Glutamatergic neuron (in vitro differentiated cells): ENCODE measurements at regions not wholly inside any gene's neighbourhood (a gene's known extent, or its start where the extent isn't known, plus 50 kb on each side); places are given as distances from the start of the nearest gene placed in this dataset.

Experiments used
- DNase-seq: peaks from one replicate; pipeline ENCODE4 v3.0.0; 2022
- H3K27ac Mint-ChIP-seq: one replicate; pipeline ENCODE4 v1.8.0; 2020; ENCODE audit warnings: mild to moderate bottlenecking, mixed read lengths, inconsistent platforms; ENCODE audit not compliant: unreplicated experiment
- H3K27me3 Mint-ChIP-seq: one replicate; pipeline ENCODE4 v1.8.0; 2020; ENCODE audit warnings: mild to moderate bottlenecking, moderate library complexity, mixed read lengths, inconsistent platforms; ENCODE audit not compliant: unreplicated experiment
- H3K36me3 Mint-ChIP-seq: one replicate; pipeline ENCODE4 v1.8.0; 2020; ENCODE audit warnings: mild to moderate bottlenecking, mixed read lengths, inconsistent platforms; ENCODE audit not compliant: unreplicated experiment
- H3K4me1 Mint-ChIP-seq: one replicate; pipeline ENCODE4 v1.8.0; 2020; ENCODE audit warnings: mild to moderate bottlenecking, low read depth, mixed read lengths, inconsistent platforms; ENCODE audit not compliant: unreplicated experiment
- H3K4me3 Mint-ChIP-seq: one replicate; pipeline ENCODE4 v1.8.0; 2020; ENCODE audit warnings: mild to moderate bottlenecking, mixed read lengths, inconsistent platforms; ENCODE audit not compliant: unreplicated experiment
- H3K9me3 Mint-ChIP-seq: one replicate; pipeline ENCODE4 v1.8.0; 2020; ENCODE audit warnings: mild to moderate bottlenecking, moderate library complexity, mixed read lengths, inconsistent platforms; ENCODE audit not compliant: unreplicated experiment
- TF ChIP-seq, protein P1 (sequence below): fragments of 200-600 bp; sonication (generic); IDR thresholded peaks from one replicate; pipeline ENCODE4 v1.5.0; 2021; ENCODE audit not compliant: partially characterized antibody, unreplicated experiment

- Mint-ChIP-seq H3K4me3 (no peak overlapping the region), H3K27me3 (no peaks in the 10 kb centered on the region), H3K4me1 (no peaks in the 10 kb centered on the region), H3K27ac (no peak overlapping the region), H3K36me3 (no peaks in the 10 kb centered on the region), H3K9me3 (no peaks in the 10 kb centered on the region)
- TF ChIP-seq, protein P1, sequence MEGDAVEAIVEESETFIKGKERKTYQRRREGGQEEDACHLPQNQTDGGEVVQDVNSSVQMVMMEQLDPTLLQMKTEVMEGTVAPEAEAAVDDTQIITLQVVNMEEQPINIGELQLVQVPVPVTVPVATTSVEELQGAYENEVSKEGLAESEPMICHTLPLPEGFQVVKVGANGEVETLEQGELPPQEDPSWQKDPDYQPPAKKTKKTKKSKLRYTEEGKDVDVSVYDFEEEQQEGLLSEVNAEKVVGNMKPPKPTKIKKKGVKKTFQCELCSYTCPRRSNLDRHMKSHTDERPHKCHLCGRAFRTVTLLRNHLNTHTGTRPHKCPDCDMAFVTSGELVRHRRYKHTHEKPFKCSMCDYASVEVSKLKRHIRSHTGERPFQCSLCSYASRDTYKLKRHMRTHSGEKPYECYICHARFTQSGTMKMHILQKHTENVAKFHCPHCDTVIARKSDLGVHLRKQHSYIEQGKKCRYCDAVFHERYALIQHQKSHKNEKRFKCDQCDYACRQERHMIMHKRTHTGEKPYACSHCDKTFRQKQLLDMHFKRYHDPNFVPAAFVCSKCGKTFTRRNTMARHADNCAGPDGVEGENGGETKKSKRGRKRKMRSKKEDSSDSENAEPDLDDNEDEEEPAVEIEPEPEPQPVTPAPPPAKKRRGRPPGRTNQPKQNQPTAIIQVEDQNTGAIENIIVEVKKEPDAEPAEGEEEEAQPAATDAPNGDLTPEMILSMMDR, result no peak
- DNase-seq, result no peak
These were observed 188.8 kb upstream of the NRP1 start for GRCh38 chr10:33523236-33523792.

DNA sequence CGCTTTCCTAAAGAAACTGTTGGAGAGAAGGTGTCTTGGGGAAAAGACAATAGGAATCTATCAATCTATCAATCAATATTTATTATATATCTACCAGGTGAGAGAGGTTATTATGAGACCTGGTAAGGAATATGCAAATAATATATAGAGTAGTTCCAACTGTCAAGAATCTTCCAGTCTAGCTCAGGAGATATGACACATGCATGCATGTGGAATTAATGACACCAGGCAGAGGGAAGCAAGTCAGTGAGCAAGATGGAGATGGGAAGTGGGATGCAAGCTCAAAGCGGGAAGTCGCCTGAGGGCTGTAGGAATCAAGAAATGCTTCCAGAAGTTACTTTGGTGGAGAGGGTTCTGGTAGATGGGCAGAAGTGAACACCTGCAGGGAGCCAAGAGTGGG, 187.4 kb upstream of the NRP1 start:
- Mint-ChIP-seq H3K4me3 (no peak overlapping the region), H3K27ac (no peak overlapping the region), H3K4me1 (no peaks in the 10 kb centered on the region)

GRCh38 chr10:33521062-33521461, 186.6 kb upstream of the NRP1 start:
- Mint-ChIP-seq H3K9me3 (no peaks in the 10 kb centered on the region), H3K4me3 (no peak overlapping the region), H3K27ac (no peak overlapping the region), H3K27me3 (no peaks in the 10 kb centered on the region), H3K36me3 (no peaks in the 10 kb centered on the region), H3K4me1 (no peaks in the 10 kb centered on the region)
- DNase-seq, result no peak
- TF ChIP-seq, protein P1, result no peak

More for the DNA sequence above, 187.4 kb upstream of the NRP1 start:
- H3K9me3 Mint-ChIP-seq, result no peaks in the 10 kb centered on the region
- no peak for DNase-seq
- H3K36me3 Mint-ChIP-seq, result no peaks in the 10 kb centered on the region
- H3K27me3 Mint-ChIP-seq, result no peaks in the 10 kb centered on the region
- TF ChIP-seq, protein P1, result no peak

GRCh38 chr10:33520223-33520622, 185.8 kb upstream of the NRP1 start:
- no peak for DNase-seq
- Mint-ChIP-seq H3K9me3 (no peaks in the 10 kb centered on the region), H3K27me3 (no peaks in the 10 kb centered on the region), H3K4me3 (no peak overlapping the region), H3K4me1 (no peaks in the 10 kb centered on the region), H3K36me3 (no peaks in the 10 kb centered on the region), H3K27ac (no peak overlapping the region)
- TF ChIP-seq, protein P1, result no peak

DNA sequence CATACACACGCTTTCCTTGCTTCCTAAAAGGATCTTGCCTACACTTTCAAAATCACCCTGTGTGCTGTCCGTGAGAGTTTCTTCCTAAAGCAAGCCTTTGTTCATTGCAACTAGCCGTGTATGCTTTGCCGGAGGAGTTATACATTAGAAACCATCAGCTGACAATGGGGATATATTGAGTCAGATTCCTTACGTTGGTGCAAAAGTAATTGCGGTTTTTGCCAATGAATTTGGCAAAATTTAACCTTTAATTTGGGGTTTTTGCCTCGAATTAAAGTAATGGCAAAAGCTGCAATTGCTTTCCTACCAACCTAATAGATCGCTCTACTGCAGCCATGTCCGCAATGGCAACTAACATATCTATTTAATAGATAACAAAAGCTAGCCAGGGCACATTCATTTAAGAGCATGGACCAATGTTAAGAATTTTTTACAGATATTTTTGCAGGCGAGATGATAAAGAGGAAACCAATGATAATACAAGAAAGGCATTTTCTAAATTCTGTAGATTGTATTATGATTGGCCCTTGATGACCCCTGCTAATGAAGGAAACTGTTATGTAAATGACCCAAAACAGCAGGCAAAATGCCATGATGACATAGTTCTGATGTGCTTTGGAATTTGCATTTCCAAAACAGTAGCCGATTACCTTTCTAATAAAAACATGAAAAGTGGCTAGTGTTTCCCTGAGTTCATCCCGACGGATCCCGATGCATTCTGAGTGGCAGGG, 184.8 kb upstream of the NRP1 start:
- no peak overlapping the region for H3K27ac Mint-ChIP-seq
- no peak for DNase-seq
- no peaks in the 10 kb centered on the region for H3K4me1 Mint-ChIP-seq

More for the DNA sequence above, 184.8 kb upstream of the NRP1 start:
- H3K9me3 Mint-ChIP-seq, result no peaks in the 10 kb centered on the region
- TF ChIP-seq, protein P1, result no peak
- H3K36me3 Mint-ChIP-seq, result no peaks in the 10 kb centered on the region
- H3K27me3 Mint-ChIP-seq, result no peaks in the 10 kb centered on the region
- no peak overlapping the region for H3K4me3 Mint-ChIP-seq
